Activated CD4-positive, alpha-beta T cell treated with anti-CD3 and anti-CD28 coated beads, Interleukin-2, Interleukin-6, amounts not matched to agents 100 ng/mL and 50 ng/mL, durations not matched to agents 16 hours and 8 hours (primary cell): ENCODE measurements at regions not wholly inside any gene's neighbourhood (a gene's known extent, or its start where the extent isn't known, plus 50 kb on each side); places are given as distances from the start of the nearest gene placed in this dataset.
A peak's percentile ranks its signal among the peaks of the same experiment; 100 is the strongest.

ENCODE experiments used
- DNase-seq: peaks from one replicate; pipeline ENCODE4 v3.0.0-alpha.2; 2020

GRCh38 chr7:148950806-148951205, 66.7 kb upstream of the EZH2 start:
- DNase-seq, result no peak

GRCh38 chr7:148944935-148945934, 61.1 kb upstream of the EZH2 start:
- no peak for DNase-seq

- peak; percentile 82 for DNase-seq
Observed at GRCh38 chr7:148941598-148942275, 57.6 kb upstream of the EZH2 start.

GRCh38 chr7:148940702-148941597, 56.9 kb upstream of the EZH2 start:
- peak; percentile 82 for DNase-seq

GRCh38 chr7:148939128-148939755, 55.2 kb upstream of the EZH2 start:
- DNase-seq, result peak; percentile 58

GRCh38 chr7:148935451-148935850, 51.4 kb upstream of the EZH2 start:
- DNase-seq, result no peak
